Ishikawa (cell line): ENCODE measurements at regions not wholly inside any gene's neighbourhood (a gene's known extent, or its start where the extent isn't known, plus 50 kb on each side); places are given as distances from the start of the nearest gene placed in this dataset.

Experiments
- EGR1 ChIP-seq: IDR thresholded peaks from 2 replicates; pipeline ENCODE4 v1.6.1; 2012
- EP300 ChIP-seq: IDR thresholded peaks from 2 replicates; pipeline ENCODE4 v1.6.1; 2012; ENCODE audit warnings: borderline replicate concordance
- MAX ChIP-seq: IDR thresholded peaks from 2 replicates; pipeline ENCODE4 v1.6.1; 2012
- RAD21 ChIP-seq: IDR thresholded peaks from 2 replicates; pipeline ENCODE4 v1.6.1; 2012; ENCODE audit warnings: low read depth
- TAF1 ChIP-seq: IDR thresholded peaks from 2 replicates; pipeline ENCODE4 v1.6.1; 2012; ENCODE audit warnings: low read depth, mild to moderate bottlenecking
- USF1 ChIP-seq: IDR thresholded peaks from 2 replicates; pipeline ENCODE4 v1.6.1; 2012
- YY1 ChIP-seq: IDR thresholded peaks from 2 replicates; pipeline ENCODE4 v1.6.1; 2012; ENCODE audit warnings: low read depth
- ZBTB7A ChIP-seq: IDR thresholded peaks from 2 replicates; pipeline ENCODE4 v1.6.1; 2012; ENCODE audit warnings: low read depth

GRCh38 chr6:56328728-56329090 lies 81.3 kb upstream of the COL21A1 start:
- TF ChIP-seq MAX (no peak), RAD21 (no peak), TAF1 (no peak), YY1 (no peak), EGR1 (no peak), USF1 (no peak), EP300 (no peak), ZBTB7A (no peak)
